MG63 (cell line): ENCODE measurements at regions not wholly inside any gene's neighbourhood (a gene's known extent, or its start where the extent isn't known, plus 50 kb on each side); places are given as distances from the start of the nearest gene placed in this dataset.

Source experiments
- DNase-seq: peaks from one replicate; pipeline ENCODE4 v3.0.0-alpha.2; 2020
- H3K27me3 ChIP-seq: fragments of 250-450 bp; sonication (Bioruptor Pico); 2 replicates; pipeline ENCODE4 v1.5.1; 2020; ENCODE audit warnings: mild to moderate bottlenecking, moderate library complexity
- H3K36me3 ChIP-seq: fragments of 250-450 bp; sonication (Bioruptor Pico); 2 replicates; pipeline ENCODE4 v1.5.1; 2020; ENCODE audit warnings: mild to moderate bottlenecking, moderate library complexity
- H3K4me3 ChIP-seq: fragments of 250-450 bp; sonication (Bioruptor Pico); 2 replicates; pipeline ENCODE4 v1.5.1; 2020; ENCODE audit warnings: mild to moderate bottlenecking, moderate library complexity
- H3K9me3 ChIP-seq: fragments of 250-450 bp; sonication (Bioruptor Pico); 2 replicates; pipeline ENCODE4 v1.5.1; 2020; ENCODE audit warnings: mild to moderate bottlenecking, moderate library complexity

- Histone ChIP-seq H3K36me3 (no peaks in the 10 kb centered on the region), H3K9me3 (peaks cover 19% of the 10 kb centered on the region; the same call in 1 of the 2 replicates), H3K27me3 (no peaks in the 10 kb centered on the region), H3K4me3 (no peak overlapping the region)
- DNase-seq = peak; percentile 52
These were observed 52.9 kb upstream of the RNU6-1 start for GRCh38 chr15:67892559-67893377.

GRCh38 chr15:67895237-67895636 lies 55.4 kb upstream of the RNU6-1 start:
- H3K4me3 ChIP-seq = no peak overlapping the region
- DNase-seq = no peak
- no peaks in the 10 kb centered on the region for H3K27me3 ChIP-seq
- no peaks in the 10 kb centered on the region for H3K36me3 ChIP-seq
- H3K9me3 ChIP-seq = peaks cover 19% of the 10 kb centered on the region; the same call in 1 of the 2 replicates

GRCh38 chr15:67897646-67898339 lies 57.9 kb upstream of the RNU6-1 start:
- Histone ChIP-seq H3K4me3 (no peak overlapping the region), H3K36me3 (no peaks in the 10 kb centered on the region), H3K27me3 (no peaks in the 10 kb centered on the region), H3K9me3 (peaks cover 14% of the 10 kb centered on the region; the same call in 1 of the 2 replicates)
- DNase-seq = no peak

- Histone ChIP-seq H3K36me3 (no peaks in the 10 kb centered on the region), H3K4me3 (no peak overlapping the region), H3K9me3 (peaks cover 12% of the 10 kb centered on the region; the same call in 1 of the 2 replicates), H3K27me3 (no peaks in the 10 kb centered on the region)
- no peak for DNase-seq
These were observed 59.9 kb upstream of the RNU6-1 start for GRCh38 chr15:67899596-67900283.

GRCh38 chr15:67900621-67901147 lies 60.8 kb upstream of the RNU6-1 start:
- Histone ChIP-seq H3K27me3 (no peaks in the 10 kb centered on the region), H3K9me3 (peaks cover 4% of the 10 kb centered on the region; the same call in 1 of the 2 replicates), H3K4me3 (no peak overlapping the region), H3K36me3 (no peaks in the 10 kb centered on the region)
- DNase-seq = no peak

- no peaks in the 10 kb centered on the region for H3K27me3 ChIP-seq
- H3K4me3 ChIP-seq = no peak overlapping the region
- H3K9me3 ChIP-seq = no peaks in the 10 kb centered on the region; the same call in 1 of the 2 replicates
- no peak for DNase-seq
- no peaks in the 10 kb centered on the region for H3K36me3 ChIP-seq
These were observed 62.1 kb upstream of the RNU6-1 start for GRCh38 chr15:67901922-67902321.

GRCh38 chr15:67902579-67903009 lies 62.7 kb upstream of the RNU6-1 start:
- H3K36me3 ChIP-seq = no peaks in the 10 kb centered on the region
- no peak for DNase-seq
- no peak overlapping the region for H3K4me3 ChIP-seq
- no peaks in the 10 kb centered on the region; the same call in 1 of the 2 replicates for H3K9me3 ChIP-seq
- no peaks in the 10 kb centered on the region for H3K27me3 ChIP-seq

- Histone ChIP-seq H3K36me3 (no peaks in the 10 kb centered on the region), H3K4me3 (no peak overlapping the region), H3K27me3 (no peaks in the 10 kb centered on the region), H3K9me3 (no peaks in the 10 kb centered on the region; the same call in 1 of the 2 replicates)
- DNase-seq = no peak
These were observed 63.9 kb upstream of the RNU6-1 start for GRCh38 chr15:67903708-67904107.

- Histone ChIP-seq H3K9me3 (peaks cover 6% of the 10 kb centered on the region), H3K27me3 (no peaks in the 10 kb centered on the region), H3K4me3 (no peak overlapping the region), H3K36me3 (no peaks in the 10 kb centered on the region)
- DNase-seq = no peak
These were observed 65.8 kb upstream of the RNU6-1 start for GRCh38 chr15:67905628-67906027.

GRCh38 chr15:67906382-67906781 lies 66.5 kb upstream of the RNU6-1 start:
- no peak overlapping the region for H3K4me3 ChIP-seq
- peaks cover 6% of the 10 kb centered on the region for H3K9me3 ChIP-seq
- H3K36me3 ChIP-seq = no peaks in the 10 kb centered on the region
- H3K27me3 ChIP-seq = no peaks in the 10 kb centered on the region
- no peak for DNase-seq

- Histone ChIP-seq H3K36me3 (no peaks in the 10 kb centered on the region), H3K4me3 (no peak overlapping the region), H3K27me3 (no peaks in the 10 kb centered on the region), H3K9me3 (peaks cover 6% of the 10 kb centered on the region)
- DNase-seq = no peak
These were observed 67.4 kb upstream of the RNU6-1 start for GRCh38 chr15:67907184-67907723.

GRCh38 chr15:67908756-67909155 lies 68.9 kb upstream of the RNU6-1 start:
- Histone ChIP-seq H3K4me3 (no peak overlapping the region), H3K9me3 (peaks cover 6% of the 10 kb centered on the region), H3K36me3 (no peaks in the 10 kb centered on the region), H3K27me3 (no peaks in the 10 kb centered on the region)
- no peak for DNase-seq

GRCh38 chr15:67911727-67912126 lies 71.9 kb upstream of the RNU6-1 start:
- Histone ChIP-seq H3K9me3 (peaks cover 6% of the 10 kb centered on the region; the same call in 1 of the 2 replicates), H3K36me3 (no peaks in the 10 kb centered on the region), H3K27me3 (no peaks in the 10 kb centered on the region), H3K4me3 (no peak overlapping the region)
- DNase-seq = no peak

- Histone ChIP-seq H3K9me3 (peaks cover 9% of the 10 kb centered on the region; the same call in 1 of the 2 replicates), H3K27me3 (no peaks in the 10 kb centered on the region), H3K4me3 (no peak overlapping the region), H3K36me3 (no peaks in the 10 kb centered on the region)
- DNase-seq = no peak
These were observed 74.2 kb upstream of the RNU6-1 start for GRCh38 chr15:67914028-67914427.

- H3K9me3 ChIP-seq = peaks cover 6% of the 10 kb centered on the region; the same call in 1 of the 2 replicates
- no peaks in the 10 kb centered on the region for H3K27me3 ChIP-seq
- no peak for DNase-seq
- no peak overlapping the region for H3K4me3 ChIP-seq
- H3K36me3 ChIP-seq = no peaks in the 10 kb centered on the region
These were observed 75.0 kb upstream of the RNU6-1 start for GRCh38 chr15:67914537-67915460.
